Stimulated activated CD4-positive, alpha-beta T cell treated with anti-CD3 and anti-CD28 coated beads, Interleukin-1b, Interleukin-23, amount 100 ng/mL, for 48 hours (primary cell): ENCODE measurements at regions not wholly inside any gene's neighbourhood (a gene's known extent, or its start where the extent isn't known, plus 50 kb on each side); places are given as distances from the start of the nearest gene placed in this dataset.

Source experiments
- DNase-seq: peaks from one replicate; pipeline ENCODE4 v3.0.0-alpha.2; 2020

- DNase-seq: no peak
Measured at GRCh38 chr18:27687351-27687979, 489.5 kb downstream of the CDH2 start.

GRCh38 chr18:27685807-27686412 is 491.0 kb downstream of the CDH2 start:
- DNase-seq: no peak

- DNase-seq: no peak
Measured at GRCh38 chr18:27685091-27685490, 491.8 kb downstream of the CDH2 start.

- no peak for DNase-seq
Measured at GRCh38 chr18:27674411-27674810, 489.3 kb upstream of the CHST9 start.

- no peak for DNase-seq
Measured at GRCh38 chr18:27673861-27674260, 488.8 kb upstream of the CHST9 start.

GRCh38 chr18:27668158-27668557 is 483.1 kb upstream of the CHST9 start:
- DNase-seq: no peak

- no peak for DNase-seq
Measured at GRCh38 chr18:27667064-27667463, 482.0 kb upstream of the CHST9 start.

- DNase-seq: no peak
Measured at GRCh38 chr18:27666016-27666415, 480.9 kb upstream of the CHST9 start.

- no peak for DNase-seq
Measured at GRCh38 chr18:27665264-27665799, 480.2 kb upstream of the CHST9 start.

GRCh38 chr18:27662949-27663348 is 477.8 kb upstream of the CHST9 start:
- DNase-seq: no peak

GRCh38 chr18:27662537-27662936 is 477.4 kb upstream of the CHST9 start:
- no peak for DNase-seq

- DNase-seq: no peak
Measured at GRCh38 chr18:27661320-27662018, 476.4 kb upstream of the CHST9 start.

GRCh38 chr18:27656905-27657304 is 471.8 kb upstream of the CHST9 start:
- no peak for DNase-seq

- DNase-seq: no peak
Measured at GRCh38 chr18:27656167-27656778, 471.2 kb upstream of the CHST9 start.

- DNase-seq: no peak
Measured at GRCh38 chr18:27653247-27653646, 468.1 kb upstream of the CHST9 start.

GRCh38 chr18:27652480-27653121 is 467.5 kb upstream of the CHST9 start:
- no peak for DNase-seq

- no peak for DNase-seq
Measured at GRCh38 chr18:27649621-27650020, 464.5 kb upstream of the CHST9 start.

GRCh38 chr18:27645929-27646328 is 460.8 kb upstream of the CHST9 start:
- no peak for DNase-seq

- no peak for DNase-seq
Measured at GRCh38 chr18:27636576-27637085, 451.5 kb upstream of the CHST9 start.

- DNase-seq: no peak
Measured at GRCh38 chr18:27632706-27633105, 447.6 kb upstream of the CHST9 start.

GRCh38 chr18:27627927-27628326 is 442.8 kb upstream of the CHST9 start:
- DNase-seq: no peak

- DNase-seq: no peak
Measured at GRCh38 chr18:27621236-27621890, 436.3 kb upstream of the CHST9 start.
